Prostate gland (tissue), 2 donors: ENCODE measurements at regions not wholly inside any gene's neighbourhood (a gene's known extent, or its start where the extent isn't known, plus 50 kb on each side); places are given as distances from the start of the nearest gene placed in this dataset.

Experiments used
- POLR2A ChIP-seq: fragments of 450-650 bp; IDR thresholded peaks from one replicate; pipeline ENCODE4 v1.6.1; 2016; ENCODE audit warnings: antibody characterized with exemption, mild to moderate bottlenecking
- POLR2AphosphoS5 ChIP-seq: sonication (generic); formaldehyde crosslinking; IDR thresholded peaks from one replicate; pipeline ENCODE4 v1.6.1; 2017; ENCODE audit warnings: antibody characterized with exemption
- TF ChIP-seq, protein P1 (sequence below), 4 experiments: fragments of 200-600 bp in 2 of 4; fragments of 450-650 bp in 2 of 4; sonication (generic) in 2 of 4; IDR thresholded peaks; 1 replicate in 3 of 4; 2 replicates in 1 of 4; pipeline ENCODE4 v1.5.1; 2016 to 2019; ENCODE audit warnings: antibody characterized with exemption in 4 of 4, mild to moderate bottlenecking in 2 of 4, moderate library complexity in 2 of 4

- TF ChIP-seq POLR2A (no peak), POLR2AphosphoS5 (no peak)
- TF ChIP-seq, protein P1, sequence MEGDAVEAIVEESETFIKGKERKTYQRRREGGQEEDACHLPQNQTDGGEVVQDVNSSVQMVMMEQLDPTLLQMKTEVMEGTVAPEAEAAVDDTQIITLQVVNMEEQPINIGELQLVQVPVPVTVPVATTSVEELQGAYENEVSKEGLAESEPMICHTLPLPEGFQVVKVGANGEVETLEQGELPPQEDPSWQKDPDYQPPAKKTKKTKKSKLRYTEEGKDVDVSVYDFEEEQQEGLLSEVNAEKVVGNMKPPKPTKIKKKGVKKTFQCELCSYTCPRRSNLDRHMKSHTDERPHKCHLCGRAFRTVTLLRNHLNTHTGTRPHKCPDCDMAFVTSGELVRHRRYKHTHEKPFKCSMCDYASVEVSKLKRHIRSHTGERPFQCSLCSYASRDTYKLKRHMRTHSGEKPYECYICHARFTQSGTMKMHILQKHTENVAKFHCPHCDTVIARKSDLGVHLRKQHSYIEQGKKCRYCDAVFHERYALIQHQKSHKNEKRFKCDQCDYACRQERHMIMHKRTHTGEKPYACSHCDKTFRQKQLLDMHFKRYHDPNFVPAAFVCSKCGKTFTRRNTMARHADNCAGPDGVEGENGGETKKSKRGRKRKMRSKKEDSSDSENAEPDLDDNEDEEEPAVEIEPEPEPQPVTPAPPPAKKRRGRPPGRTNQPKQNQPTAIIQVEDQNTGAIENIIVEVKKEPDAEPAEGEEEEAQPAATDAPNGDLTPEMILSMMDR (IDR thresholded peaks at IDR 0.05), result no peak
Measured at GRCh38 chr3:178205740-178206139, 330.5 kb upstream of the KCNMB2 start.
